Fibroblast of lung (primary cell): ENCODE measurements at regions not wholly inside any gene's neighbourhood (a gene's known extent, or its start where the extent isn't known, plus 50 kb on each side); places are given as distances from the start of the nearest gene placed in this dataset.

Source experiments
- DNase-seq, 2 donors: peaks; one replicate each; pipeline versions ENCODE4 v3.0.0 to v3.0.0-alpha.2; 2010; ENCODE audit warnings: low read depth in 2 of 2
- H2AFZ ChIP-seq: 2 replicates; pipeline ENCODE4 v1.5.1; 2012; ENCODE audit warnings: low read length, control low read depth, inconsistent platforms
- H3K27ac ChIP-seq: 2 replicates; pipeline ENCODE4 v1.5.1; 2011; ENCODE audit warnings: low read length, control low read depth; ENCODE audit not compliant: insufficient read depth
- H3K27me3 ChIP-seq: 2 replicates; pipeline ENCODE4 v1.5.1; 2011; ENCODE audit warnings: mild to moderate bottlenecking, low read length; ENCODE audit not compliant: control insufficient read depth, insufficient read depth
- H3K36me3 ChIP-seq: 2 replicates; pipeline ENCODE4 v1.5.1; 2011; ENCODE audit warnings: low read length; ENCODE audit not compliant: control insufficient read depth, insufficient read depth
- H3K4me1 ChIP-seq: 2 replicates; pipeline ENCODE4 v1.5.1; 2011; ENCODE audit warnings: low read length; ENCODE audit not compliant: control insufficient read depth, insufficient read depth; ENCODE audit errors: extremely low read depth
- H3K4me2 ChIP-seq: 2 replicates; pipeline ENCODE4 v1.5.1; 2011; ENCODE audit warnings: low read length, control low read depth; ENCODE audit not compliant: insufficient read depth; ENCODE audit errors: extremely low read depth
- H3K4me3 ChIP-seq, 4 experiments: fragments of 200-600 bp in 1 of 4; sonication (generic) in 1 of 4; replicated peaks in 1 of 4; 2 replicates each; pipeline ENCODE4 v1.5.1; 2011 to 2016; ENCODE audit warnings: low read length in 4 of 4, low read depth in 3 of 4, mild to moderate bottlenecking in 3 of 4, control low read depth in 2 of 4, inconsistent platforms in 1 of 4, mixed read lengths in 1 of 4; ENCODE audit not compliant: insufficient read depth in 1 of 4; ENCODE audit errors: control extremely low read depth in 1 of 4
- H3K79me2 ChIP-seq: 2 replicates; pipeline ENCODE4 v1.5.1; 2012; ENCODE audit warnings: mild to moderate bottlenecking, low read length, inconsistent platforms; ENCODE audit not compliant: control insufficient read depth, insufficient read depth
- H3K9ac ChIP-seq: 2 replicates; pipeline ENCODE4 v1.5.1; 2011; ENCODE audit warnings: mild to moderate bottlenecking, low read length, control low read depth; ENCODE audit not compliant: insufficient read depth
- H3K9me3 ChIP-seq: 2 replicates; pipeline ENCODE4 v1.5.1; 2012; ENCODE audit warnings: low read depth, low read length; ENCODE audit not compliant: control insufficient read depth, insufficient read depth
- H4K20me1 ChIP-seq: 2 replicates; pipeline ENCODE4 v1.5.1; 2011; ENCODE audit warnings: low read length; ENCODE audit not compliant: control insufficient read depth, insufficient read depth; ENCODE audit errors: extremely low read depth
- EZH2 ChIP-seq: IDR thresholded peaks from 2 replicates; pipeline ENCODE4 v1.5.1; 2012; ENCODE audit warnings: low read length, control low read depth, mild to moderate bottlenecking; ENCODE audit errors: missing control alignments
- TF ChIP-seq, protein P1 (sequence below), 2 donors: IDR thresholded peaks in 1 of 2; conservative IDR thresholded peaks in 1 of 2; 1 replicate in 1 of 2; 2 replicates in 1 of 2; pipeline ENCODE4 v1.5.1; 2011 to 2012; ENCODE audit warnings: low read length in 2 of 2, control low read depth in 1 of 2, inconsistent platforms in 1 of 2, low read depth in 1 of 2, mild to moderate bottlenecking in 1 of 2

DNA sequence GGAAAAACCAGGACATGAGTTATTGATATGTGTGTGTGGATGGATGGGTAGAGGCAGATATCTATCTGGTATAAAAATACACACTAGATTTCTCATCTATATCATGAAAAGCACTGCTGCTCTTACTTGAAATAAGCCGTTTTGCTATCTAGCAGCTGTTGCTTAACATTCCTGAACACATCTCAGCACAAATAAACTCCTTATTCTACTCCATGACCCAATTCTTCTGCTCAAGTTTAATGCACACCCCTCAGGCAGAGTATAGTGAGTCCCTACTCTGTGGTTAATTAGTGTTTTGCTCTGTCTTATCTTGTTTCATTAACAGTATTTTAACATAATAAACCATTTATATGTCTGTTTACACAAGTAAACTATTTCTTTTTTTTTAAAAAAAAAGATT lies 134.2 kb downstream of the CBLN2 start:
- TF ChIP-seq, protein P1, sequence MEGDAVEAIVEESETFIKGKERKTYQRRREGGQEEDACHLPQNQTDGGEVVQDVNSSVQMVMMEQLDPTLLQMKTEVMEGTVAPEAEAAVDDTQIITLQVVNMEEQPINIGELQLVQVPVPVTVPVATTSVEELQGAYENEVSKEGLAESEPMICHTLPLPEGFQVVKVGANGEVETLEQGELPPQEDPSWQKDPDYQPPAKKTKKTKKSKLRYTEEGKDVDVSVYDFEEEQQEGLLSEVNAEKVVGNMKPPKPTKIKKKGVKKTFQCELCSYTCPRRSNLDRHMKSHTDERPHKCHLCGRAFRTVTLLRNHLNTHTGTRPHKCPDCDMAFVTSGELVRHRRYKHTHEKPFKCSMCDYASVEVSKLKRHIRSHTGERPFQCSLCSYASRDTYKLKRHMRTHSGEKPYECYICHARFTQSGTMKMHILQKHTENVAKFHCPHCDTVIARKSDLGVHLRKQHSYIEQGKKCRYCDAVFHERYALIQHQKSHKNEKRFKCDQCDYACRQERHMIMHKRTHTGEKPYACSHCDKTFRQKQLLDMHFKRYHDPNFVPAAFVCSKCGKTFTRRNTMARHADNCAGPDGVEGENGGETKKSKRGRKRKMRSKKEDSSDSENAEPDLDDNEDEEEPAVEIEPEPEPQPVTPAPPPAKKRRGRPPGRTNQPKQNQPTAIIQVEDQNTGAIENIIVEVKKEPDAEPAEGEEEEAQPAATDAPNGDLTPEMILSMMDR (conservative IDR thresholded peaks at IDR 0.05 in 1 of 2, IDR thresholded peaks at IDR 0.05 in 1 of 2; ENCODE audit: low read depth in 1 of 2, low read length in 2 of 2), result no peak
- TF ChIP-seq EZH2, result no peak
- Histone ChIP-seq H3K36me3 (no peaks in the 10 kb centered on the region), H3K27me3 (no peaks in the 10 kb centered on the region), H3K4me1 (no peaks in the 10 kb centered on the region), H3K9ac (no peak overlapping the region), H3K4me3 (no peak overlapping the region), H3K79me2 (no peaks in the 10 kb centered on the region), H4K20me1 (no peaks in the 10 kb centered on the region), H2AFZ (no peak overlapping the region), H3K4me2 (no peak overlapping the region), H3K9me3 (no peaks in the 10 kb centered on the region), H3K27ac (no peak overlapping the region)
- DNase-seq, result no peak

DNA sequence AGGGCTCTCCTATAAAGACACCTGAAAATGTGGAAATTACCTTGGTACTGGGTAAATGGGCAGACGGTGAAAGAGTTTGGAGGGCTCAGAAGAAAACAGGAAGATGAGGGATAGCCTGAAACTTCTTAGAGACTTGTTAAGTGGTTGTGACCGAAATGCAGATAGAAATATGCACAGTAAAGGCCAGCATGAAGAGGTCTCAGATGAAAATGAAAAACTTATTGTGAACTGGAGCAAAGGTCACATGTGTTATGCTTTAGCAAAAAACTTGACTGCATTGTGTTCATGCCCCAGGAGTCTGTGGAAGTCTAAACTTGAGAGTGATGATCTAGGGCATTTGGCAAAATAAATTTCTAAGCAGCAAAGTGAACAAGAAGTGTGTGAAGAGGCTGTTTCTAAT lies 137.1 kb downstream of the CBLN2 start:
- Histone ChIP-seq H3K4me2 (no peak overlapping the region), H3K79me2 (no peaks in the 10 kb centered on the region), H3K9ac (no peak overlapping the region), H3K4me1 (no peaks in the 10 kb centered on the region), H3K4me3 (no peak overlapping the region), H3K9me3 (no peaks in the 10 kb centered on the region), H3K27ac (no peak overlapping the region), H4K20me1 (no peaks in the 10 kb centered on the region), H2AFZ (no peak overlapping the region), H3K36me3 (no peaks in the 10 kb centered on the region), H3K27me3 (no peaks in the 10 kb centered on the region)
- DNase-seq, result no peak
- TF ChIP-seq, protein P1 (conservative IDR thresholded peaks at IDR 0.05 in 1 of 2, IDR thresholded peaks at IDR 0.05 in 1 of 2; ENCODE audit: low read depth in 1 of 2, low read length in 2 of 2), result no peak
- no peak for TF ChIP-seq EZH2

DNA sequence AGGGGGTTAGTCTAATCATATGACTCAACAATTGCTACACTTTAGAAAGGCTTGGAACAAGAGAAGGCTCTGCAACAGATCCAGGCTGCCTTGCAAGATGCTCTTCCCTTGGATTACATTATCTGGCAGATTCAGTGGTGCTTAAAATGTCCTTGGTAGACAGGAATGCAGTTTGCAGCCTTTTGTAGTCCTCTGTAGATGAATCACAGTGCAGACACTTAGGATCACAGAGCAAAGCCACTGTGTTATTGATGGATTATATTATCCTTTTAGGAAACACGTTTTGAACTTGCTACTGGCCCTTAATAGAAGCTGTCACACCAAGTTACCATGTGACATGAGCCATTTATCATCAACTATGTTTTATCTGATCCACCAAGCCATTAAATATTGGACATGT lies 152.2 kb downstream of the CBLN2 start:
- H3K9ac ChIP-seq, result no peak overlapping the region
- no peaks in the 10 kb centered on the region for H3K79me2 ChIP-seq
- no peaks in the 10 kb centered on the region for H3K27me3 ChIP-seq
- no peaks in the 10 kb centered on the region for H3K4me1 ChIP-seq
- no peak overlapping the region for H3K27ac ChIP-seq
- no peaks in the 10 kb centered on the region for H3K9me3 ChIP-seq
- no peak overlapping the region for H3K4me3 ChIP-seq
- H3K4me2 ChIP-seq, result no peak overlapping the region
- TF ChIP-seq, protein P1 (conservative IDR thresholded peaks at IDR 0.05 in 1 of 2, IDR thresholded peaks at IDR 0.05 in 1 of 2; ENCODE audit: low read depth in 1 of 2, low read length in 2 of 2), result no peak
- no peak for TF ChIP-seq EZH2
- no peak for DNase-seq
- no peak overlapping the region for H2AFZ ChIP-seq
- no peaks in the 10 kb centered on the region for H4K20me1 ChIP-seq
- H3K36me3 ChIP-seq, result no peaks in the 10 kb centered on the region
